Superior temporal gyrus (tissue), 1 donor: ENCODE measurements at regions not wholly inside any gene's neighbourhood (a gene's known extent, or its start where the extent isn't known, plus 50 kb on each side); places are given as distances from the start of the nearest gene placed in this dataset.
"Not testable (repeated sequence)": the region's sequence is repeated elsewhere in the genome, so short reads cannot be mapped to it uniquely, and the experiment has no call there.

ENCODE experiments used
- DNase-seq: peaks from one replicate; pipeline ENCODE4 v3.0.0-alpha.2; 2016; ENCODE audit errors: extremely low spot score

- no peak for DNase-seq
Observed at GRCh38 chr7:19376538-19376937, 231.3 kb upstream of the FERD3L start.

GRCh38 chr7:19375976-19376375, 230.8 kb upstream of the FERD3L start:
- no peak for DNase-seq

GRCh38 chr7:19373334-19373733, 228.1 kb upstream of the FERD3L start:
- no peak for DNase-seq

GRCh38 chr7:19369806-19370205, 224.6 kb upstream of the FERD3L start:
- no peak for DNase-seq

GRCh38 chr7:19369182-19369581, 224.0 kb upstream of the FERD3L start:
- DNase-seq, result no peak

GRCh38 chr7:19368491-19368925, 223.3 kb upstream of the FERD3L start:
- DNase-seq, result no peak

- no peak for DNase-seq
Observed at GRCh38 chr7:19364950-19365349, 219.7 kb upstream of the FERD3L start.

GRCh38 chr7:19362099-19362498, 216.9 kb upstream of the FERD3L start:
- no peak for DNase-seq

GRCh38 chr7:19353180-19353579, 208.0 kb upstream of the FERD3L start:
- DNase-seq, result no peak

GRCh38 chr7:19352305-19352695, 207.1 kb upstream of the FERD3L start:
- no peak for DNase-seq

GRCh38 chr7:19351341-19352304, 206.4 kb upstream of the FERD3L start:
- DNase-seq, result no peak

GRCh38 chr7:19339512-19339911, 194.3 kb upstream of the FERD3L start:
- no peak for DNase-seq

- DNase-seq, result not testable (repeated sequence)
Observed at GRCh38 chr7:19338512-19338911, 193.3 kb upstream of the FERD3L start.

- DNase-seq, result no peak
Observed at GRCh38 chr7:19336836-19337383, 191.7 kb upstream of the FERD3L start.

- peak; percentile 73 for DNase-seq
Observed at GRCh38 chr7:19333706-19334105, 188.5 kb upstream of the FERD3L start.

- DNase-seq, result no peak
Observed at GRCh38 chr7:19327018-19327417, 181.8 kb upstream of the FERD3L start.

GRCh38 chr7:19322002-19322401, 176.8 kb upstream of the FERD3L start:
- no peak for DNase-seq

GRCh38 chr7:19318287-19318686, 173.1 kb upstream of the FERD3L start:
- no peak for DNase-seq

GRCh38 chr7:19317461-19317860, 172.2 kb upstream of the FERD3L start:
- no peak for DNase-seq

- DNase-seq, result no peak
Observed at GRCh38 chr7:19312416-19312815, 167.2 kb upstream of the FERD3L start.

GRCh38 chr7:19307554-19307953, 162.3 kb upstream of the FERD3L start:
- no peak for DNase-seq

- no peak for DNase-seq
Observed at GRCh38 chr7:19305698-19306097, 160.5 kb upstream of the FERD3L start.

- no peak for DNase-seq
Observed at GRCh38 chr7:19304086-19304485, 158.9 kb upstream of the FERD3L start.
